ENCODE measurements at regions not wholly inside any gene's neighbourhood (a gene's known extent, or its start where the extent isn't known, plus 50 kb on each side); places are given as distances from the start of the nearest gene placed in this dataset.

DNA sequence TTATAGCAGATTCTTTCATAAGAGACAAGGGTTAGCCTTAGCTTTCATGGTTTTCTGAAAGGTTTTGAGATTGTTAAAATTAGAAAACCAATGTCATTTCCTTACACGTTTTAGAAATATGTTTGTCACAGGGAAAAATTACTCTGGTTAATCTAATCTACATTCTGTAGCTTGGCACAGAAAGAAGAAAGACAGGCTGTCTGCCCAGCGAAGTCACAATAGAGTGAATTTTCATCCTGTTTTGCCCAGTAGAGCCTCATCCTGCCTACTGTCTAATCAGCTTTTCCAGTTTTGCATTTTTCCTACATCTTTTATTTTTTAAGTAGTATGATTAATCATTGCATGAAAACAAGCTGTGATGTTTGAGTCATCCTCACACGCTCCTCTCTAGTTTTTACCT, 688.8 kb downstream of the MTRR start:
- TF ChIP-seq, protein P1, sequence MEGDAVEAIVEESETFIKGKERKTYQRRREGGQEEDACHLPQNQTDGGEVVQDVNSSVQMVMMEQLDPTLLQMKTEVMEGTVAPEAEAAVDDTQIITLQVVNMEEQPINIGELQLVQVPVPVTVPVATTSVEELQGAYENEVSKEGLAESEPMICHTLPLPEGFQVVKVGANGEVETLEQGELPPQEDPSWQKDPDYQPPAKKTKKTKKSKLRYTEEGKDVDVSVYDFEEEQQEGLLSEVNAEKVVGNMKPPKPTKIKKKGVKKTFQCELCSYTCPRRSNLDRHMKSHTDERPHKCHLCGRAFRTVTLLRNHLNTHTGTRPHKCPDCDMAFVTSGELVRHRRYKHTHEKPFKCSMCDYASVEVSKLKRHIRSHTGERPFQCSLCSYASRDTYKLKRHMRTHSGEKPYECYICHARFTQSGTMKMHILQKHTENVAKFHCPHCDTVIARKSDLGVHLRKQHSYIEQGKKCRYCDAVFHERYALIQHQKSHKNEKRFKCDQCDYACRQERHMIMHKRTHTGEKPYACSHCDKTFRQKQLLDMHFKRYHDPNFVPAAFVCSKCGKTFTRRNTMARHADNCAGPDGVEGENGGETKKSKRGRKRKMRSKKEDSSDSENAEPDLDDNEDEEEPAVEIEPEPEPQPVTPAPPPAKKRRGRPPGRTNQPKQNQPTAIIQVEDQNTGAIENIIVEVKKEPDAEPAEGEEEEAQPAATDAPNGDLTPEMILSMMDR (IDR thresholded peaks at IDR 0.05; ENCODE audit: insufficient read depth, low read length, poor library complexity, severe bottlenecking), result no peak
- TF ChIP-seq EZH2phosphoT487 (conservative IDR thresholded peaks at IDR 0.05; ENCODE audit: low read length), result no peak
